ENCODE measurements at regions not wholly inside any gene's neighbourhood (a gene's known extent, or its start where the extent isn't known, plus 50 kb on each side); places are given as distances from the start of the nearest gene placed in this dataset.

DNA sequence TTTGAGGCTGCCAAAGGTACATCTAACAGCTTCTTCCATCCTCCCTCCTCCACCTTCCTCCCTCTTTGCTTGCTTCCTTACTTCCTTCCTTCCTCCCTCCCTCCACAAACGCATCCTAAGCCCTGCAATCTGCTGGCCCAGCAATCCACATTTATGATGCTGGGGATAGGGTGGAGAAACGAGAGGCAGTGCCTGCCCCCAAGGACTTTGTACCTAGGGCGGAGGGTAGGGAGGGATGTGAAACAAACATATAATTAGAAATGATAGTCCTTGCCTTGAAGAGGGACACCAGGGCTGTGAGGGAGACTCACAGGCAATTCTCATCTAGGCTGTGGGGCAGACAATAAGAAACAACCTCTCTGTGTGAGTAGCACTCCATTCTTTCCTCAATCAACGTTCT, 188.3 kb downstream of the ANKRD30B start:
- TF ChIP-seq, protein P1, sequence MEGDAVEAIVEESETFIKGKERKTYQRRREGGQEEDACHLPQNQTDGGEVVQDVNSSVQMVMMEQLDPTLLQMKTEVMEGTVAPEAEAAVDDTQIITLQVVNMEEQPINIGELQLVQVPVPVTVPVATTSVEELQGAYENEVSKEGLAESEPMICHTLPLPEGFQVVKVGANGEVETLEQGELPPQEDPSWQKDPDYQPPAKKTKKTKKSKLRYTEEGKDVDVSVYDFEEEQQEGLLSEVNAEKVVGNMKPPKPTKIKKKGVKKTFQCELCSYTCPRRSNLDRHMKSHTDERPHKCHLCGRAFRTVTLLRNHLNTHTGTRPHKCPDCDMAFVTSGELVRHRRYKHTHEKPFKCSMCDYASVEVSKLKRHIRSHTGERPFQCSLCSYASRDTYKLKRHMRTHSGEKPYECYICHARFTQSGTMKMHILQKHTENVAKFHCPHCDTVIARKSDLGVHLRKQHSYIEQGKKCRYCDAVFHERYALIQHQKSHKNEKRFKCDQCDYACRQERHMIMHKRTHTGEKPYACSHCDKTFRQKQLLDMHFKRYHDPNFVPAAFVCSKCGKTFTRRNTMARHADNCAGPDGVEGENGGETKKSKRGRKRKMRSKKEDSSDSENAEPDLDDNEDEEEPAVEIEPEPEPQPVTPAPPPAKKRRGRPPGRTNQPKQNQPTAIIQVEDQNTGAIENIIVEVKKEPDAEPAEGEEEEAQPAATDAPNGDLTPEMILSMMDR (IDR thresholded peaks at IDR 0.05; ENCODE audit: low read depth, low read length, poor library complexity, severe bottlenecking) = no peak
- TF ChIP-seq EZH2phosphoT487 (IDR thresholded peaks at IDR 0.05; ENCODE audit: borderline replicate concordance, low read length) = no peak

Data from DOHH2 (cell line).